Activated CD8-positive, alpha-beta memory T cell treated with anti-CD3 and anti-CD28 coated beads, Interleukin-2, amount 50 U/mL, for 48 hours (primary cell): ENCODE measurements at regions not wholly inside any gene's neighbourhood (a gene's known extent, or its start where the extent isn't known, plus 50 kb on each side); places are given as distances from the start of the nearest gene placed in this dataset.
"Not testable (repeated sequence)": the region's sequence is repeated elsewhere in the genome, so short reads cannot be mapped to it uniquely, and the experiment has no call there.

Experiments used
- DNase-seq: peaks from one replicate; pipeline ENCODE4 v3.0.0-alpha.2; 2020

DNA sequence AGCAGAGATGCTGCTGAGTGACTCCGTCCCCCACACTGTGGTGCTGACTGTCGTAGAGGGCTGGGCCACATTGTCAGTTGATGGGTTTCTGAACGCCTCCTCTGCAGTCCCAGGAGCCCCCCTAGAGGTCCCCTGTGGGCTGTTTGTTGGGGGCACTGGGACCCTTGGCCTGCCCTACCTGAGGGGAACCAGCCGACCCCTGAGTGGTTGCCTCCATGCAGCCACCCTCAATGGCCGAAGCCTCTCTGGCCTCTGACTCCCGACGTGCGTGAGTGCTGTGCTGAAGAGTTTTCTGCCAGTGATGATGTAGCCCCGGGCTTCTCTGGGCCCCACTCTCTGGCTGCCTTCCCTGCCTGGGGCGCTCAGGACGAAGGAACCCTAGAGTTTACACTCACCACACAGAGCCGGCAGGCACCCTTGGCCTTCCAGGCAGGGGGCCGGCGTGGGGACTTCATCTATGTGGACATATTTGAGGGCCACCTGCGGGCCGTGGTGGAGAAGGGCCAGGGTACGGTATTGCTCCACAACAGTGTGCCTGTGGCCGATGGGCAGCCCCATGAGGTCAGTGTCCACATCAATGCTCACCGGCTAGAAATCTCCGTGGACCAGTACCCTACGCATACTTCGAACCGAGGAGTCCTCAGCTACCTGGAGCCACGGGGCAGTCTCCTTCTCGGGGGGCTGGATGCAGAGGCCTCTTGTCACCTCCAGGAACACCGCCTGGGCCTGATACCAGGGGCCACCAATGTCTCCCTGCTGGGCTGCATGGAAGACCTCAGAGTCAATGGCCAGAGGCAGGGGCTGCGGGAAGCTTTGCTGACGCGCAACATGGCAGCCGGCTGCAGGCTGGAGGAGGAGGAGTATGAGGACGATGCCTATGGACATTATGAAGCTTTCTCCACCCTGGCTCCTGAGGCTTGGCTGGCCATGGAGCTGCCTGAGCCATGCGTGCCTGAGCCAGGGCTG is 181.1 kb downstream of the TBC1D2B start:
- not testable (repeated sequence) for DNase-seq

GRCh38 chr15:77895742-77896141 is 181.8 kb downstream of the TBC1D2B start:
- DNase-seq: no peak

DNA sequence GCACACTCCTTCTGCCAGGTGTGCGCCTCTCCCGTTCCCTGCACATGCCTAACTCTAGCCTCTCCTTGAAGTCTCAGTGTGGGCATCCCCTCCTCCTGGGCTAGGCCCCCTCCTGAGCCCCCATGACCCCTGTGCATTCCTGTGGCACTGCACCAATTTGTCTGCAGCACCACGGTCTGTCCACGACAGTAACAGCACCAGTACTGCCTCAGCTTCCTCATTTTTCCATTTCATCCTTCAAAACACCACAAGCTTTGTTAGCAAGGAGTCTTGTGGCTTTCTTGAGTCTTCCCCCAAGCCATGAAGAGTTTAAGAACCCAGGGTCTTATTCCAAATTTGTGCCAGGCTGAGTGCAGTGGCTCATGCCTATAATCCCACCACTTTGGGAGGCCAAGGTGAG is 182.4 kb downstream of the TBC1D2B start:
- not testable (repeated sequence) for DNase-seq

GRCh38 chr15:77893671-77894640 is 183.6 kb downstream of the TBC1D2B start:
- not testable (repeated sequence) for DNase-seq

DNA sequence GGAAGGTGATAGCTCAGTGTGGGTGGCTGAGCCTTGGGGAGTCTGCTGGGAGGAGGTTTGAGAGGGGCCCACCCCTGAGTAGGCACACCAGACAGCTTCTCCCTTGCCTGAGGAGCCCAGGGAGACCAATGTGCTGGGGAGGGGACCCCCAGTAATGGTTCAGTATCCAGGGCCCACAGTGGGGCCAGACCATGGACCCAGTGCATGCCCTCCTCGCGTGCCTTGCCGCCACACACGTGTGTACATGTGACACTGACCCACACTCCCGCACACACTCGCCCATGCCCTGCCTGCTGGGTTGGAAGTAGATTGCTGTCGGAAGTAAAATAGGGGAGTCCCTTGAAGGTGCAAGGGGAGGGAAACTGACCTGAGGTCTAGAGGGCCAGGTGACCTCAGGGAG is 184.3 kb downstream of the TBC1D2B start:
- DNase-seq: not testable (repeated sequence)

GRCh38 chr15:77892335-77892734 is 185.2 kb downstream of the TBC1D2B start:
- no peak for DNase-seq

- DNase-seq: not testable (repeated sequence)
Measured at GRCh38 chr15:77891862-77892261, 185.6 kb downstream of the TBC1D2B start.

GRCh38 chr15:77890911-77891801 is 186.4 kb downstream of the TBC1D2B start:
- not testable (repeated sequence) for DNase-seq

DNA sequence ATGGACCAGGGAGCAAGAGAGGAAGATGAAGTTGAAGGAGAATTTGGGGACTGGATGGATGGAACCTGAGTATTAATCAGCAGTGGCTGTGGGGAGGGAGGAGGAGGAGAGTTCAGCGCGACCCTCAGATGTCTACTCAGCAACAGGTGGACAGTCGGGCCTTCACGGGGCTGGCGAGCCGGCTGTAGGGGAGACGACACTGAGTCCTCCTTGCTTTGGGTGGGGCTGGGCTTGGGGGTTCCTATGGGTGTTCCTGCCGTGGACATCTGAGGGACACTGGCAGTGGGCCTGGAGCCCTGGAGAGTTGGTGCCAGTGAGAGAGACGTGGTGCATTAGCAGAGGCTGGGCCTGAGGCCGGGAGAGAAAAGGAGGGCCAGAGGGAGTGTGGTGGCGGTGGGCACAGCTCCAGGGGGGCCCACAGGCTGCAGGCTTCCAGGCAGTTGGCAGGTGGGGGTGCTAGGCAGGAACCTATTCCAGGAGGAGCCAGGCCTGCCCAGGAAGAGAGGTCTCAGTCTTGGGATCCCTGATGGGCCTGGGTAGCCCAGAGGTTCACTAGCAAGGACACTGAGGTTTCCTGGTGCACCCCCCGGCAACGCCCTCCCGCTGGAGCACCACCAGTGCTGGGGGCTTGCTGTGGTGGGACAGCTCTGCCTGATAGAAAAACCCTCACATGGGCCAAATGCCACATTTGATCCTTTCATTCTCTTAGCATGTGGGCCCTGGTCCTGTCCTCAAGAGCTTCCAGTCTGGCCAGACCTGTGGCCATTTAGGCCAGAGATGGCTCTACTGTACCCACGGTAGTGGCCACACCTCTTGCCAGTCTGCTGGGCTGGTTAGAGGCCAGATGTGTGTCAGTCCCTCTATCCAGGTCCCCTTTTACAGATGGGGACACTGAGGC is 187.4 kb downstream of the TBC1D2B start:
- DNase-seq: not testable (repeated sequence)

GRCh38 chr15:77889009-77889806 is 188.3 kb downstream of the TBC1D2B start:
- no peak for DNase-seq

DNA sequence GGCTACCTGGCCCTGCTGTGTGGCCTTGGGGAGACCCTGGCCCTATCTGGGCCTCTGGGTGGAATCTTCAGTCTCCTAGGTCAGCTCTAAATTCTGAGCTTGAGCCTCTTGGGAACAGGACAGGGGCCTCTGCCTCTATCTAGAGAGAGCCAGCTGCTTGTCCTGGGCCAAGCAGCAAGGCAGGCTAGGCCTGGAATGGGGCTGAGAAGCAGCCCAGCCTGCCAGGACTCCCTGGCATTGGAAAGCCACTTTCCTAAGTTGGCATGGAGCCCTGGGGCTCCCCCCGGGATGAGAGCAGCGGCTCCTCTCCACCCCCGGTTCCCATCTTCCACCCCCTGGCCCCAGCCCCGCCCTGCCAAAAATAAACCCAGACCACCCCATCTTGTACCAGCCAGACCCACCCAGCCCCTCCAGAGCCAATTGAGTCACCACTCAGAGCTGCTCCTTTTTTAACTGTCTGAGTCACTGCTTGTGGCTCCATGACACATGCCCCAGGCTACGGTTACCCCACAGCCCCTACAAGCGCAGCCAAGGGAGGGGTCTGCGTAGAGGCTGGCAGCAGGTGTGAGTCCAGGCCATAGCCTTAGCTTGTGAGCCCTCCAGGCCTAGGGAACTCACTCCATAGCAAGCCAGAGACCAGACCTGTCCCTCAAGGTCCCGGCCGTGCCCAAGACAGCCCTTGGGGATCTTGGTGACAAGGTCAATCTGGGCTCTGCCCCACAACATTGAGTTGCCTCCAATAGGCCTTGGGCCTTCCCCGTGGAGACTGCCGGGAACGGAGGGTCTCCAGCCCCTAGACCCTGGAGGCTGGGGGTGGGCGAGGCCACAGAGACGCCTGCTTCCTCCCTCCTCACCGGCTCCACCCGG is 189.7 kb downstream of the TBC1D2B start:
- DNase-seq: not testable (repeated sequence)

DNA sequence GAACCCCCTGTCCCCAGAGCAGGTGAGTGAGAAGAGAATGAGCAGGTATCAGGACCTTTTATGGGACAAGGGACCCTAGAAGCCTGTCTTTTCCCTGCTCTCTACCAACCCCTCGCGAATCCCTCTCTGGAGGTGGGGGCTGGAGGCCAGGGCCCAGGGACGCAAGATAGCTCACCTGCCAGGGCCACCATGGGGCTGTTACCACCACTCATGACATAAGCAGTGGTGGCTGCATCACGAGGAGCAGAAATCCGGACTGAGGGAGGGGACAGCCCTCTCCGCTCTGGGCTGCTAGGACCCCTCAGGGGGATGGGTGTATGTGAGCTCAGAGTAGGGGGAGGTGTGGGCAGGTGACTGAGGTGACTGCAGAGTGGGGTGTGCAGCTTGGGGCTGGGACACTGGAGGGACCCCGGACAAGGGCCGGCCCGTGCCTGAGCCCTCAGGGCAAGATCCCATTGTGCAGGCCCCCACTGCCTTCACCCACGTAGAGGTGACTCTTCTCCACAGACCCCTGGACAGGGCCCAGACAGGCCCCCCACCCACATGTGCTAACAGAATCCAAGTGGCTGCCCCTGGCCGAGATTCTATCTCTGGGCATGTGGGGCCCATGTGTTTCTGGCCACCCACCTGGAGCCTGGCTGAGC is 190.6 kb downstream of the TBC1D2B start:
- DNase-seq: no peak

DNA sequence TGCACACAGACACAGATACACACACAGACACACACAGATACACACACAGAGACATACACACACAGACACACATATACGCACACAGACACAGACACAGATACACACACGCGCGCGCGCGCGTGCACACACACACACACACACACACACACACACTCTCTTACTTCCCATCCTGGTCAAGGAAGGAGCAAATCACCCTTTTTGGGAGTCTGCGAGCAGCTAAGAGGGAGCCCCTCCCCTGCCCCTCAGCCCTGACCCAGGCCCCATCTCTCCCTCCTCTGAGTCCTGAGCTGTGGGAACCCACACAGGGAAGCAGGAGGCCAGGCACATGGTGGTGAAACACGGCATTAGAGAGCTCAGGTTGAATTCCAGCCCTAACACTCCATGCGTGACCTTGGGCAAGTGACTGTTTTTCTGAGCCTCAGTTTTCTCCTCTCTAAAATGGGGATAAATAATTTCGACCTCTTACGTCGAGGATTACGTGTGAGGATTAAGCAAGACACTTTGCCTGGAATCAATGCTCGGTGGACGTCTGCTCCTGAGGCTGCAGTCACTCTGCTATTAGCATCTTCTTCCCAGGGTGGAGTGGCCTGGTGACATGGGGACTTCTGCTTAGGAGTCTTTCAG is 191.5 kb downstream of the TBC1D2B start:
- not testable (repeated sequence) for DNase-seq

DNA sequence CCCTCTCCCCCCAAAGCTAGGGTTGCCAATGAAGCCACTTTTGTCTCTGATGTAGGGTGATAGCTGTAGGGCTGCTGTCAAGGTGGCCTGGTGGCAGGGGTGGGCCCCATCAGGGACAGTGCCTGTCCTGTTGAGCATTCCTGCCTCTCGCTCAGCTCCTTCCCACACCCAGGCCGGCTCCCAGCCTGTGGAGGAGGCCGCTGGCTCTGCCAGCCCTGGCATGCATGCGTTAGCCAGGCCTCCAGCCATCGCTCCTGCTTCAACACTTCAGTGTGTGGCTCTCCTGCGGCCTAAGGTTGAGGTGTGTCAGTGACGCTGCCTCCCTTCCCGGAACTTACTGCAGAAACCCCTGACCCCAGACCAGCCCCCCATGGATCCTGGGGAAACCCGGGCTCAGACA is 194.5 kb downstream of the TBC1D2B start:
- DNase-seq: not testable (repeated sequence)

GRCh38 chr15:77881950-77882349 is 195.6 kb downstream of the TBC1D2B start:
- DNase-seq: no peak

- not testable (repeated sequence) for DNase-seq
Measured at GRCh38 chr15:77881535-77881934, 196.0 kb downstream of the TBC1D2B start.

DNA sequence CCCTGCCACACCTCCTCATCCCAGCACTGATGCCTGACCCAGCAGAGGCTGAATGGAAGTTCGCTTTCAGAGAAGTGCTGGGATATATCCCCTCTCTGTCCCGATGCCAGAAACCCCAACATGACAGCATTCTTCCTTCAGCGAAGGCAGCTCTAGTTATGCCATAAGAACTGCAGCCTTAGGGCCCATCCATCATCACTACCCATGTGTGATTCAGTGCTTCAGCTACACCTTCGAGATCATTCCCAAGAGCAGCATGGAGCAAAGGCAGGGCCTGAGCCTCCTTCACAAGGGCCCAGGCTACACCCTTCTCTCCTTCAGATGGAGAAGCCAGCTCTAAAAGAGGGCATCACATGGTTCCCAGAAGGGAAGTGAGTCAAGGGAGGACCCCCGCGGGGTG is 198.0 kb downstream of the TBC1D2B start:
- not testable (repeated sequence) for DNase-seq
